Stimulated activated CD4-positive, alpha-beta T cell treated with anti-CD3 and anti-CD28 coated beads, Interleukin-12 subunit alpha, Interleukin-12 subunit beta, amount 100 ng/mL, for 48 hours (primary cell): ENCODE measurements at regions not wholly inside any gene's neighbourhood (a gene's known extent, or its start where the extent isn't known, plus 50 kb on each side); places are given as distances from the start of the nearest gene placed in this dataset.

Experiments
- DNase-seq, 3 donors: peaks; one replicate each; pipeline ENCODE4 v3.0.0-alpha.2; 2020; ENCODE audit warnings: low read depth in 2 of 3, low spot score in 1 of 3

DNA sequence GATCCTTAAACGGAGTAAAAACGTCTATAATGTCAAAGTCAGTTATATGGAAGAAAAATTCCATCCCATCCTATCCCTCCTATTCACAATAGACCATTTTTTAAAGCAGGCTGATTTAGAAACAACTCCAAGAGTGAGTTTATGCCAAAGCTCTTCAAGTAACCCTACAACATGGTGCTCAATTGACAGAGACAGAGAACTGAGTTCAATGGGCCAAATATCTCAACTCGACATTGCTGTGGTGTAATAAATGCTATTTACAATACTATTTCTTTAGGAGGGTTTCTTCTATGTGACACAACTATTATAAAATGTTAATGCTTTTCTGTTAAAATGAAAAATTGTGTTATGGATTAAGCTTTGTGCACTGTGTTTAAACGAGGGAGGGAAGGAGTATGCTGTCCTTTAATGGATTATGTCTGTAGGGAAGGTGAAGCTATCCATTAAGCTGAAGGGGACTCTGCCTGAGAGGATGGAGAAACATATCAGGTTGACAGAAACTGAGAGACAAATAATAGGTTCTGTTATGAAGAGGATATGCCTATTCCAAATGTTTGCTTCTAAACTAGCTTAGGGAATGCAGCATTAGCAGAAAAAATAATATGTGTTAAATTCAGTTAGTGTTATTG lies 362.5 kb upstream of the CHRM3 start:
- no peak for DNase-seq

DNA sequence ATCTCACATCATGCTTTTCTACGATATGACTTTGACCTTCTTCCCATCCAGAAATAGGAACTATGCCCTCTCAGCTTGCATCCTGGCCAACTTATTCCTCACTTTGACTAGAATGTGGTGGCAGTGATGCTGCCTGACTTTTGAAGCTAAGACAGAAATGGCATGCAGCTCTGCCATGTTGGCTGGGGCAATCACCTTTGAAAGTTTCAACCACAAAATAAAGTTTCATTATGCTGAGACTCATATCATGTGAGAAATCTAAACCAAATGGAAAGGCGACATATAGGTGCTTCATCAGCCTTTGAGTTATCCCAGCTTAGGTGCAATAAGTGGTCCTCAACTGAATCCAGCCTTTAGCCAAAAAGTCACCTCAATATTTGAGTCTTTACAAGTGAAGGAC lies 370.0 kb upstream of the CHRM3 start:
- DNase-seq: no peak

DNA sequence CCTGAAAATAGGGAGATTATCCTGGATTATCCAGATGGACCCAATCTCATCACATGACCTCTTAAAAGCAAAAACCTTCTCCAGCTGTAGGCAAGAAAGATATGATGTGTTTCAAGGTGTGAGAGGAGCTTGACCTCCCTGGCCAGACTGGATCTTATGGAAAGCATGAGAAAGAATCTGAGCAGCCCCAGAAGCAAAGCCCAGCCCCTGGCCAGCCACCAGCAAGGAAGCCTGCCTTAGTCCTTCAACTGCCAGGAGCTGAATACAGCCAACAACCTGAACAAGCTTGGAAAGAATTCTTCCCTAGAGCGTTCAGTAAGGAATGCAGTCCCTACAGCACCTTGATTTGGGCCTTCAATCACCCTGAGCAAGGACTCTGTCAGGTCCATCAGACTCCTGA lies 375.0 kb upstream of the CHRM3 start:
- DNase-seq: no peak

DNA sequence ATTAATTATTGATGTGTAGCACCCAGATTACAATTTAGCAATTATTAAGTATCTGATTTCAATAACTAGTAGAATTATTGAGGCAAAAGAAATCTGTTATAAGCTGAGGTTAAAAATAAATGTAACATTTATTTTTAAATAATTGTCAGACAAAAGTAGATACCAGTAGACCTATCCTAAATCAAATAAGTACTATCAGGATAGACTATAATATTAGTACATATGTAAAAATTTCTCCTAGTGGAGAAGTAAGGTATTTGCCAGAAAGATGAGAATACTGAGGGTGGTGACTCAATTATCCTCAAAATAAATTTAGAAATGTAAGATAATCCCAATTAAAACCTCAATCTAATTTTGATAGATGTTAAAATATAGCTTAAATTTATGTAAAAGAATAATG lies 377.8 kb upstream of the CHRM3 start:
- DNase-seq: no peak

DNA sequence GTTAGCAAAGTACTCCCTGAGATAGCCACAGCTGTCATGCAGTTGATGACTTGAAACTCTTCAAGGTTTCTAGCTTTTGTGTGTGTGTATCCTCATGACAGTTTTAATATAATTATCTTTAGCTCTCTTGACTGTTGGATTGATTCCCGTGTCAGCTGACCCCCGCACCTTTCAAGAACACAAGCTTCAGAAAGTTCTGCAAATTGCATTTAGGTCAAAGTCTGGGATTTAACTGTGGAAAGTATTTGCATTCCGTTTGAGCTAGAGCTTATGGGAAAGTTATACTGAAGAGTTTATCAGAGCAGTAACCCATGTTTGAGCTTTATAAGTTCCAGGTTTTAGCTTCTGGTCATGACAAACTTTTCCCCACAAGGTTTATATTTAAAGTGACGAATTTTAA lies 380.1 kb upstream of the CHRM3 start:
- DNase-seq: no peak

DNA sequence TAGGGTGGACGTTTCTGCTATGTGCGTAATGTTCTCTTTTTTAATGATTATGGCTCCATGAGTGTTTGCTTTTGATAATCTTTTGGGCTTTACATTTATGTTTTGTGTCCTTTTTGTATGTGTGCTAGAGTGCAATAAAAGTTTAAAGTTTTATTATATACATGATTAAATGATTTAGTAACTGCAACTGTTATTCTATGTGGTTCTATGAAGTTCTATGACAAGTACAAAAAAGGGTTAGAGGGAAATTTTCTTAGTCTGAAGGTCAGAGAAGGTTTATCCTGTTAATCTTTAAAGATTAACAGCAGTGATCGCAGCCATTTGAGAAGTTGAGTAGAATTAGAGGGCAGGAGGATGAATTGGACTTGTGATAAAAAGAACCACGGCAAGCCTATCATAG lies 386.4 kb upstream of the CHRM3 start:
- DNase-seq: no peak

DNA sequence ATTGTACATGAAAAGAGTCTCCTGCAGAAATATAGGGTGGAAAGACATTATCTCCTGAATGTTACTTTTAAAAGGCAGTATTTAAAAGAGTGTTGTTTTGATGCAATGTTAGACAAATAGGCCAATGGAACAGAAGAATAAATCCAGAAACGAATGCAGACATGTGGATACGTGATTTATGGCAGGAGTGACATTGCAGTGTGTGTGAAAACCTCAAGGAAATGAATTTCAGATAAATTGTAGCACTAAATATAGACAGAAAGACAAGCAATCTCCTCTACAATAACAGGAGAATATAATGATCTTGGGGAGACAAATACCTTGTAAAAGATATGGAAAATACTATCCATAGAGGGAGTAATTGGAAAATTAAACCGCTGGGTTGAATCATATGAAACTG lies 387.8 kb upstream of the CHRM3 start:
- DNase-seq: no peak

DNA sequence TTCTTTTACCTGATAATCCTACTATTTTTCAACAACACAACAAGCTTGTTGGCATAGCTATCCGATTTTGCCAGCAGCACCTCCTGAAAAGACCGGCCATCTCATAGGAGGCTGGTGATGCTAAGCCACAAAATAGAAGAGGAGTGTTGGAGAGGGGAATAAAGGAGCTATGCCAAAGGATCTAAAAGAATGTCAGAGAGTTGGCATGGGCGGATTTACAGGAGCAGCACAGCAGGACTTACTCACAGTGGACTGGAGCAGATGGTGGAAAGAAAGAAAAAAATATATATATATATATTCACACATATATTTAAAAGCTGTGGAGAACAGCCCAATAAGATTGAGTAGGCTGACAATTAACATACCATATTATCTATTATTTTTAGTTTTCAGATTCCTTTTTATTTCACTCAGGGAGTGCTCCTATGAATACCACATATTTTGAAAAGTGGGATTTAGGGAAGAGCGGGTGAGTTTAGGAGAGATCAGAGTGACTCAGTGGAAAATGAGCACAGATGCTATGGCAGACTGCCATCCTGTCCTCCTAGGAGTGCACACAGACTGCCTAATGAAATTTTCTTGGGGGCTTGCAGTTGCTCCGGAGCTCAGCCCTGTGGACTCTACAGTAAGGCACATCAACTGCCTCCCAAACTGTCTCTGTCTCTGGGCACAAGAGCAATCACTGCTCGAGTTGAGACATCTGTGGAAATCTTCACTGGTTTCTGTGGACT lies 394.4 kb upstream of the CHRM3 start:
- DNase-seq: no peak

DNA sequence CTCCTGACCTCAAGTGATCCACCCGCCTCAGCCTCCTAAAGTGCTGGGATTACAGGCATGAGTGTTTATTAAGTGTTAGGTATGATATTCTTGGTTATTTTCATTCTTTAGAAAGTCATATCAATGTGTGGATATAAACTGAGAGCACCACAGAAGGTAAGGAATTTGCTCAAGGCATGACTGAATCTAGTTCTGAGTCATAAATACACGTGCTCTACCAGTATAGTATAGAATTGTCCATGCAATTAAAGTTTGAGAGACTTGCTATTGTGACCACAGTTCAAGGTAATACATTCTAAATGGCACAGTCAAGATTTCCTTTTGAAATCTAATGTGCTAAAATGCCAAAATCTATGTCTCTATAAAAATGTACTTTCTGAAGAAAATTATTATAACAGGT lies 401.1 kb upstream of the CHRM3 start:
- DNase-seq: no peak

DNA sequence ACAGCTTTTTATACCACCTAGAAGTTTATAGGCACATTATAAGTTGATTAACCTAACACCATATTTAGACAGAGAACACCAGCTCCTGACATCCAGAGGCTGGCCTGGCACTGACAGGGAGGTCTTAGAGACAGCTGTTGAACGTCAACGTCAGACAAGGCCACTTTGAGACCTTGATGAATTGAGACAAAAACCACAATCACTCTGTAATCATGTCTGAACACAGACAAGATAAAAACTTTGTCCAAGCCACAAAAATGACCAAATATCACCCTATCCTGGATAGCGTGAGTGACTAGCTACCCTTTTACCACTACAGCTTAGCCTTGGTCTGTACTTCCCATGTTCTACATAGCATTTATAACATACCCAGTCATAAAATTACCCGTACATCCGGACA lies 403.6 kb upstream of the CHRM3 start:
- no peak for DNase-seq

DNA sequence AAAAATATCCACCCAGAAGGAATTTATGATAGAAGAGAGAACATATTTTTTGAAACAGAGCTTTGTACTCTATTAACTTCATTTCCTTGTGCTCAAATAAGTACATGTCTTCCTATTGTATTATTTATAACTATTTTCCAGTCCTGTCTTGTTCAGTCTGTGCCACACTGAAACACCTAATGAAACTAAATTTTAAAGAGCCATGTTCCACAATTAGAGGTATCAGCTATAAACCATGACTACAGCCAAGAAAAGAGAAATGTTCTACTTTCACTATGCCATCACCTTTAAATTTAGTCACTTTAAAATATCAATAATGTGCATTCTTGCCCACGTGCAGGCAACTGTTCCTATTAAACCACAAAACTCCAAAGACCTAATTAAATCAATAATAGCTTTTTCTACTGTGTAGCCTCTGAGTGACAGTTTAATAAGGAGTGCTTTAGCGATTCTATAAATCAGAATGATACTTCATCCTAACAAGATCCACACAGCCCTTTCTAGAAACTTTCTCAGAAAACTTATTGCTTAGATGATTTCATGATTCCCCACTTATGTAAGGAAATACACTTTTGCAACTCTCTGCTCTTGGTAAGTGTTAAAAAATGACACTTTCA lies 404.9 kb upstream of the CHRM3 start:
- no peak for DNase-seq

DNA sequence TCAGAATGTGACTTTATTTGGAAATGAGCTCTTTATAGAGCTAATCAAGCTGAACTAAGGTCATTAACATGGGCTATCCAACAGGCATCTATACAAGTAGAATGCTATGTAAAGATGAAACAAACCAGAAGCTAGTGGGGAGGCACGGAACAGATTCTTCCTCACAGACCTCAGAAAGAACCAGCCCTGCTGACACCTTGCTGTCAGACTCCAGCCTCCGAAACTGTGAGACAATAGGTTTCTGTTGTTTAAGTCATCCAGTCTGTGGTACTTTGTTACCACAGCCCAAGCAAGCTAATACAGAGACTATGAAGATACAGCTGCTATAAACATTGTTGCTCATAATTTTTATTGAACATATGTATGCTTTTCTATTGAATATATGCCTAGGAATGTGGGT lies 406.3 kb upstream of the CHRM3 start:
- no peak for DNase-seq

DNA sequence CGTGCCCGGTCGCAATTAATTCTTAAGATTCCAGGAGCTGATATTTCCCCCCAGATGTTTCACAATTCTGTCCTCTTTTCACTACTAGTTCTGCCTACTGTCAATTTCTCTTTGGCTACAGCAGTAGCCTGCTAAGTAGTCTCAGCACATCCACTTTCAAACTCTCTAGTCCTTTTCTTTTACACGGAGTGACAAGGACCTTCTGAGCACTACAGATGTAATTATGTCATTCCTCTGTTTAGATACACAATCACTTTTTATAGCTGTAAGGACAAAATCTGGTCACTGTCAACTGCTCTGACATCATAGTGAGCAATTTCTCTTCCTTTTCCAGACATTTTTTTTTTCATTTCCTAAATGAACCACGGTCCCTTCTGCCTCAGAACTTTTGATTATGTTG lies 421.7 kb upstream of the CHRM3 start:
- no peak for DNase-seq

DNA sequence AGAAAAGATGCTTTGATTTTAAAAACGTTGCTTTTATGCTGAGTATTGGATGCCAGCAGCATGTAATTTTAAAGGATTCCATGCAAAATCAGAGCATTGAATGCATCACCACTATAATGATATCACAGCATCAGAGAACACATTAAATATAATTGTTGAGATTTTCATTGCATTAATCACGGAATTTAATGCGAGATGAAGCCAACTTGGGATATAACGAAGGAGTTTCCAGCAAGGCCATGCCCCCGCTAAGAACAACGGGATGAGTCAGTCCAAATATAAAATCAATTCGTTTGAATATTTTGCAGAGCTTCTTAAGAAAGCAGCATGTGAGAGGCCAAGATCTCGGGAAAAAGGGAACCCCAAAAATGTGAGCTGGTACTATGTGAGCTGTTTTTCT lies 423.4 kb upstream of the CHRM3 start:
- DNase-seq: no peak

DNA sequence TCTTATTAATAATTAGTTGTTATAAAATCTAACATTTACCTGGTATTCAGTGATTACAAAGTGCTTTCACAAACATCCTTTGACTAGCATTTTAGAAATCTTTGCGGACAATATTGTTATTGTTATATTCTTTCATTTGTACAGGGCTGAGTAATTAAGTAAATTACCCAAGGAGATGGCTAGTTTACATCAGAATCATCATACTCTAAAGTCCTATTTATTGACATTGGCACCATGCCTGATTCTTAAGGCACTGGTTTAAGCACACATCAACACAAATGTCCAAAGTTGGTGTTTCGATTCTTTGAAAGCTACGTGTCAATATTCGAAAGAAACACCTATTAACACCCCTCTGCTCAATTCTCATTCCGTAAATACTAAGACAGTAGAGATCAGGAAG lies 424.6 kb upstream of the CHRM3 start:
- DNase-seq: no peak

DNA sequence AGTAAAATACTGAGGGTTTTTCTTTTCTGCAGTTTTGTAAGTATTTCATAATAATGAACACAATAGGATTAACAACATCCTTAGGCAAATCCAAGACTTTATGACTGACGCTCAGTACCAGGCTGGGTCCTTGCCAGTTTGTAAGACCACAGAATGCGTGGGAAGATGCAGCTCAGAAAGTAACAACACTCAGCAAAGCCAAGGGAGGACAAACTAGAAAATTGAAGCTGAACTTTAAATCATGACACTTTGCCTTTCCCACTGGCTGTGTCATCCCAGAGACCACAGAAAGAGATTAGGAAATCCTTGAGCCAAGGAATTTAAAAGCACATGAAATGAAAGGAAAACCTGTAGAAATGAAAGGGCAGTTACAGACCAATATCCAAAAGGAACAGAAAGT lies 426.3 kb upstream of the CHRM3 start:
- no peak for DNase-seq

DNA sequence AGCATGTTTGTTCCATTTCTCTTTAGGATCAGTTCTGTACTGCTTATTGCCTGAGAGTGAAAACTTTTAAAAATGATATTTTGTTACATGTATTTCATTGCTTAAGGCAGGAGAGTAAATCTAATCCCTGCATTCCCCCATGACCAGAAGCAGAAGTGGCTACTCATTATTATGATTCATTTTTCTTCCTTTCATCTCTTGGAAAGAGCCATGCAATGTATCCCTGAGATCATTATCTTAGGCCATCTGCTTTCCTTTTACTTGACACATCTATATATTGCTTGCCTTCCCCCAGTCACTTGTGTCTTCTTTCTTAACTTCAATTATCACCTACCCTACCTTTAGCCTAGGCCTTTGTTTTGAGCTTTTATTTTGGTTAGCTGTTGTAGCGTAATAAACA lies 430.4 kb upstream of the CHRM3 start:
- DNase-seq: no peak

DNA sequence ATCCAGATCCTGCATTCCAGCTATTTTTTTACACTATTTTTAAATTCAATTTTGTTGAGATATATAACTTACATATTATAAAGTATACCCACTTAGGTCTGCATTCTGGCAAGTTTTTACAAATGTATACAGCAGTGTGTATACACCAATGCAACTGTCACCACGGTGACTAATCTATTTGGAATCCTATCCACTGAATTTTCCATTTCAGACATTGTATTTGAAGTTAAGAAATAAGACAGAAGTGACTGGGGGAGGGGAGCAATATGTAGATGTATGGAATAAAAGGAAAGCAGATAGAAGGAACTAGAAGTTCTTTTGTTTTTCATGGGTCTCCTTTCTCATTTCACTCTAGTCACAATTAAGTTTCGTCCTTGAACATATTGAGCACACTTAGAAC lies 431.5 kb upstream of the CHRM3 start:
- DNase-seq: no peak

DNA sequence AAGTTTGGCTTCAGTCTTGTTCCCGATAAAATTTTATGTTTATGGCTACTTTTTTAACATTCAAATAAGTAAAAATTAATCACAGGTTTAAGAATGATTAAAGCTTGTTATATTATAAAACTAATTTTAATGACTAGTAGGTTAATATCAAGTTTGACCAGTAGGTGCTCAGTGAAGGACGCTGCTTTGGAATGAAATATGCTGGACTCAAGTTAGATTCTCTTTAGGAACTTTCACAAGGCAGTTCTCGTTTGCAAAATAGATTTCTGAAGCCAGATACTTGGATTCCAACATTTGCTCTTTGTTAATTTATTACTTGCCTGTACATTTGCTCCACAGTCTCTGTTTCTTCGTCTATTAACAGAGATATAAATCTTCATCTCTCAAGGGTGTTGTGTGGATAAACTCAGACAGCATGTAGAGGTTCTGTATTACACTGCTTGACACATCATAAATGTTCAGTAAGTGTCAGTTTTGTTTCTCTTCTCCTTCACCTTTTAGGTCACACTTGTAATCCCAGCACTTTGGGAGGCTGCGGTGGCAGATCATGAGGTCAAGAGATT lies 432.8 kb upstream of the CHRM3 start:
- DNase-seq: no peak

DNA sequence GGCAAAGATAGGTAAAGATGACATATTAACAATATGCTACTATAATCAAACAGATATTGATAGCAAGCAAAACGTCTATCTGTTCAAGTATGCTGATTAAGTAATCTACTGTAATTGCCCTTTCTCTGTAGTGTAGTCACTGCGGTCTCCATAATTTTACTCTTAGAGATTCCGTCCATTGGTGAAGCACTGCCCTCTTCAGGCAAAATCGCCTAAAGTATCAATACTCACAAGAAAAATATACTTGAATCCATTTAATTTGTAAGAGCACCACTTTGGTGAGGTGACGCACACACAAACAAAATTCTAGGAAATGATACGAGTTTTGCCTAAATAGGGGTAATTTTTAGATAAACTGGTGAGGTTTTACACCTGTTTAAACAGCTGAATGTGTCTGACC lies 434.6 kb upstream of the CHRM3 start:
- DNase-seq: no peak

DNA sequence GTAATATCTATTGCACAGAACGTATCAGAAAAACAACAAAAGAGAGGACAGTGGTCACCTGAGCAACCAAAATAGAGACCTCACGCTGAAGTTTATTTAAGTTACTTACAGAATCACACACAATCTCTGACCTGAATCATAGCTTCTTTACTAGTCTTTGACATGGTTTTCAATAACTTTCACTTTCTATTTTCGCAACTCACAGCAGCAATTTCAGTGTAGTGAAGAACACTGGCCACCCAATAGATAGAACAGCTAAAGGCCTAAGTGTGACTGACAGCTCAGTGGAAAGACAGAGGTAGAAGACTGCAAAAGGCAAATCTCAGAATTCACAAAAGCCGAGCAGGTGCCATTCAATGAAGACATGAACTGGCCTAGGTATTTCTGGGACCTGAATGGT lies 435.6 kb upstream of the CHRM3 start:
- no peak for DNase-seq

DNA sequence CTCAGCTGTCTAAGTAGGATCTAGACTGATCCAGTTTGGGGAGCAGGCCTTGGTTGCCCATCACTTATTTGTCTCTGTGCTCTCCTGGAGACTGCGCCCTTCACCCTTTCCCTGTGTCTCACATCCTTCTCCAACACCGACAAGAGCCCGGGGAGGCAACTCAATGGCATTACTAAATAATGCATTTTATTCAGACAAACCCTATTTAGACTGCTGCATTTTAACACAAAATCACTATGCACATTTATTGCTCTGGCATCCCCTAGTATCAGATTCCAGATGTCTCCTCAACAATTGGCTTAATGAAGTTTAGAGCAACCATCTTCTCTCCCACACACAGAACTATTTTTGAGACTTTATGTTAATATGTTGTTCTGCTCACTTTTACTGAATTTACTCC lies 436.4 kb upstream of the CHRM3 start:
- DNase-seq: no peak

DNA sequence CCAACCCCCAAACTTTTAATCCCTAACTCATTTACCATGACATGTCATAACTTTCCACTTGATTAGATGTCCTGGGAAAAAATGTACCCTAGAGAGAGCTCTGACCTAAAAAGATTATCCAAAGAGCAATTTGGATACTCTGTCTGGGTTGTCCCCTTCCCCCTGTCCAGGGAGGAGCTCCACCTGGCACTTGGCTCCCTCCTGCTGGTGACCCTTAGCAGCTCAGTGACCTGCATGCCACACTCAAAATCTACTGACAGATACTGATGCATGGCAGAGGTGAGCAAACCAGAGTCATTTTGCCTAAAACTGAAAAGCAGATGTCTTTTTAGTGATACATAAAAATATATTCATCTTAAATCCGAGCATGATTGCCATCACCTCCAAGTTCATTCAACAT lies 442.3 kb upstream of the CHRM3 start:
- no peak for DNase-seq
